ENCODE measurements at regions not wholly inside any gene's neighbourhood (a gene's known extent, or its start where the extent isn't known, plus 50 kb on each side); places are given as distances from the start of the nearest gene placed in this dataset.
"Not testable (repeated sequence)": the region's sequence is repeated elsewhere in the genome, so short reads cannot be mapped to it uniquely, and the experiment has no call there.

DNA sequence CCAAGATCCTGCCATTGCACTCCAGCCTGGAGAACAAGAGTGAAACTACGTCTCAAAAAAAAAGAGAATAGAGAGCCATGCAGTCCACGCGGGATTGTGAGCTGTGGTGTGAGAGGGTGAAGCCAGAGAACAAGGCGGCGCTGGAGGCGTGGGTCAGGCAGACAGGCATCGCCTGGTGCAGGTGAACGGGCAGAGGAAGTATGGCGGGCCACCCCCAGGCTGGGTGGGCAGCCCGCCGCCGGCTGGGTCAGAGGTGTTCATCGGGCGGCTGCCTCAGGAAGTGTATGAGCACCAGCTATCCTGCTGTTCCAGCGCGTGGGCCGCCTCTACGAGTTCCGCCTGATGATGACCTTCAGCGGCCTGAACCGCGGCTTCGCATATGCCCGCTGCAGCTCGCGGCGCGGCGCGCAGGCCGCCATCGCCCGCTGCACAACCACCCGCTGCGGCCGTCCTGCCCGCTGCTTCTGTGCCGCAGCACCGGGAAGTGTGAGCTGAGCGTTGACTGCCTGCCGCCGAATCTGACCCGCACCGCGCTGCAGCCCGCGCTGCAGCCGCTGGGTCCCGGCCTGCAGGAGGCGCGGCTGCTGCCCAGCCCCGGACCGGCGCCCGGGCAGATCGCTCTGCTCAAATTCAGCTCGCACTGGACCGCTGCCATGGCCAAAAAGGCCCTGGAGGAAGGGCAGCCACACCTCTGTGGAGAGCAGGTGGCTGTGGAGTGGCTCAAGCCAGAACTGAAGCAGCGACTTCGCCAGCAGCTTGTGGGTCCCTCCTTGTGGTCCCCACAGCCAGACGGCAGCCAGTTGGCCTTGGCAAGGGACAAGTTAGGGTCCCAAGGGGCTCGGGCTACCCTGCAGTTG, 95.5 kb upstream of the PLEKHM1 start:
- in situ Hi-C loops (cut with MboI; ENCODE audit: low sequenced_read_pairs) = not testable (repeated sequence)

DNA sequence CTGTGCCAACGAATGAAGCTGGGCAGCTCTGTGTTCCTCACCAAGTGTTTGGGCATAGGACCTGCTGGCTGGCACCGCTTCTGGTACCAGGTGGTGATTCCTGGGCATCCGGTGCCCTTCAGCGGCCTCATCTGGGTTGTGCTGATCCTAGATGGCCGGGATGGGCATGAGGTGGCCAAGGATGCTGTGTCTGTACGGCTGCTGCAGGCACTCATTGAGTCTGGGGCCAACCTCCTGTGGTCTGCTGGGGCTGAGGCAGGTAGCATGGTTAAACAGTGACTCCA, 96.1 kb upstream of the PLEKHM1 start:
- in situ Hi-C loops (cut with MboI; ENCODE audit: low sequenced_read_pairs) = not testable (repeated sequence)

DNA sequence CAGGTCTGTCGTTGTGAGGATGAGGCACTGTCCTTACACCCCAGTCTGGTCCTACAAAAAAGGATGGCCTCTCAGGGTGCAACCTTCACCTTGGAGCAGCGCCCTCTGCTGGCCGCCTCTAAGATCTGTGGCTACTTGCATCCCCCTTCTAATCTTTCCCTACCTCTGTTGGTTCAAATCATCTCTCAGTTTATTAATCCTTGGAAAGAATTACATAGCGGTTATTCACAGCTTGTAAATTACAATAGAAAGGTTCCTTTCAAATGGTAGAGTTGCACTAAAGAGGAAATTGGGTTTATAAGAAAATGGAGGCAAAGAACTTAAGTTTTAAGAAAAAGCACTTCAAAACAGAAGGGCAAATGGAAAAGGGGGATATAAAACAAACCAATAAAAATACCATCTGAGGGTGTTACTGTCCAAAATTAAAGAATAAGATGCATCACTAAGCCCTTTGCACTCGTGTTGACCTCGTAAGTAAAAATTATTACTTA, 102.0 kb upstream of the PLEKHM1 start:
- in situ Hi-C loops (cut with MboI; ENCODE audit: low sequenced_read_pairs) = not testable (repeated sequence)

DNA sequence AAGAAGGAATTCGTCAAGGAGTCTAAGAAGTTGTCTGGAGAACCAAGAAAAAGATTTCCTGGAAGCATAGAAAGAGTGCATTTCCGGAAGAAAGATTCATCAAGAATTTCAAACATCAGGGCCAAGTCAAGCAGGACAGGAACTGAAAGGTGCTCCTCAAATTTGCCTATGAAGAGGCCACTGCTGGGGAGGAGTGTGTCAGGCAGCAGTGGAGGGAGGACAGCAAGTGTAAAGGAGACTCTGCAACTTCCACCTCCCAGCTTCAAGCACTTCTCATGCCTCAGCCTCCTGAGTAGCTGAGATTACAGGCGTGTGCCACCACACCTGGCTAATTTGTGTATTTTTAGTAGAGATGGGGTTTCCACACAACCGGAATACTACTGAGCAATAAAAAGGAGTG, 105.8 kb upstream of the PLEKHM1 start:
- in situ Hi-C loops (cut with MboI; ENCODE audit: low sequenced_read_pairs) = not testable (repeated sequence)

DNA sequence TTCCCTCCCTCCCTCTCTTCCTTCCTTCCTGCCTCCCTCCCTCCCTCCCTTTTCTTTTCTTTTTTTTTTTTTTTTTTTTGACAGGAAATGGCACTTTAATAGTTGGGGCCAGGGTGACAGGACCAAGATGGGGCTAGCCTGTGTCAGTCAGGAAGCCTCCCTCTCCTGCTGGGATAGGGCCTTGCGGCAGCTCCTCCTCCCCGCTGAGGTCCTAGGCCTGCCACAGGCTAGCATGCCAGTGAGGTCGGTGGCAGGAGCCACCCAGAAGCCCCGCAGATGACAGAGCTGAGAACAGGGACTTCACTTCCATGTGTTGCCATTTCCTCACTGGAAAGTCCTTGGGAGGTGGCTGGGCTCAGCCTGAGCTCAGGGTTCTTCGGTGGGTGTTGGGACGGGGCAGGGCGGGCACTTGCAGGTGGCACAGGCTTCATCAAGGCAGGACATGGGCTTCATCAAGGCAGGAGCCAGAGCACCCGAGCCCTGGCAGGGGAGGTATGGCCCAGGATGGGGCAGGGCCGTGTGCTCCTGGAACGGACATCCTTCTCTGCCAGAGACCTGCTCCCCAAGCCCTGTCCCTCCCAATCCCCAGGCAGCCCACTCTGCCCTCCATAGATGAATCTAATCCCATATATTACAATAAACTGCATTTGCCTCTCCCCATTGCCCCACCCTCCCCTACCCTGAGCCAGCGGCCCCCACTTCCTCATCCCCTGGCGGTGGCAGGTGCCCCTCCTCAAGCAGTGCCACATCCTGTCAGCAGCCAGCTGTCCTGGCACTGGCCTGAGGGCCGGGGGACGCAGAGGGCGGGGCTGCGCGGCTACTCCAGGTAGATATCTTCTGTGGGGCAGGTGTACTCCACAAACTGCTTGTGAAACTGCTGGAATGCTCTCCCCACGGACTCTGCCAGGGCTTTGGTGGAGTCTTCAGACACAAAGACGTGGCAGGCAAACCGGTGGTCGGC, 109.8 kb upstream of the PLEKHM1 start:
- in situ Hi-C loops (cut with MboI; ENCODE audit: low sequenced_read_pairs) = not testable (repeated sequence)

DNA sequence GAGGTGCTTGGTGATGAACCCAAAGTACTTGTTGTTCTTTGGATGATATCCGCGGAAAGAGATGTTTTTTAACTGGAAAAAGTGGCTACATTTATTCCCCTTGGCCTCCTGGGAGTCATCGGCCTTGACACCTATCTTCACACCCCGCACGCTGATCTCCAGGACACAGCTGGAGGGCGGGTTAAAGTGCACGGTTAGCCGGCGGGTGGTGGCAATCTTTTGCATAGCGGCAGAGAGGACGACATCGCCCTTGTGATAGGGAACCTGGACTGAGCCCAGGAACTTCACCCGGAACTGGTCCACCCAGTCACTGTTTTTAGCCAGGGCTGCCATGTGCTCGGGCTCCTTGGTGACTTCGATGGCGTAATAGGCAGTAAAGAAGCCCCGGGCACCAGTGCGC, 110.5 kb upstream of the PLEKHM1 start:
- in situ Hi-C loops (cut with MboI; ENCODE audit: low sequenced_read_pairs) = not testable (repeated sequence)

DNA sequence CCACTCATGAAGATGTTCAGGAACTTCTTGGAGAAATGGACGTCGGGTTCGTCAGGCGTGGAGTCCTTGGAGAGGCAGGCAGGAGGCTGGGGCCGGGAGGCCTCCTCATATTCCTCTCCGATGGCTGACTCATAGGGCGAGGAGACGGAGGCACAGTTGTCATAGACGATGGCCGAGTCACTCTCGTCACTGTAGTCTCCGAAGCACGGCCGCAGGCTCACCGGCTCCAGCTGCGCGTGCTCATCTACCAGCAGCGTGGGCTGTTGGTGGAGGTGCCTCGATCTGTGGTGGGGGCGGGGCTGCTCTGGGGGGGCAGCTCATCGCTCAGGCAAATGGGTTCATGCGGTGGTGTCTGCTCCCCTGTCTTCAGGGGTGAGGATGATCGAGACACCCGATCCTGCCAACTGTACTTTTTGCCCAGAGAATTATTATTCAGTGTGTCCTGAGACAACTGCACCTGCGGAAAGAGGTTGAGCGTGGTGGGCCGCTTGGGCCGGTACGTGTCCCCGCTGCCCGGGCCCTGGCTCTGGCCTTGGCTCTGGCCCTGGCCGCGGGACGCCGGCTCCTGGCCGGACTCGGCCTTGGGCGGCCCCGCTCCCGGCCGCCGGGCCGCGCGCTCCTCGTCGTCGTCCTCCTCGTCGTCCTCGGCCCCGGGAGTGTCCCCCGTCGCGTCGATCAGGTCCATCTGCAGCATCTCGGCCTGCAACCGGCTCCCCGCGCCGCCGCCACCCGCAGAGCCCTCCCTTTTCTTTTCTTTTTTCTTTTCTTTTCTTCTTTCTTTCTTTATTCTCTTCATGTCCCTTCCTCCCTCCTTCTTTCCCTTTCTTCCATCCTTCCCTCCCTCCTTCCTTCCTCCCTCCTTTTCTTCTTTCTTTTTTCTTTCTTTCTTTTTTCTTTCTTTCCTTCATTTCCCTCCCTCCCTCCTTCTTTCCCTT, 111.4 kb upstream of the PLEKHM1 start:
- in situ Hi-C loops (cut with MboI; ENCODE audit: low sequenced_read_pairs) = not testable (repeated sequence)

DNA sequence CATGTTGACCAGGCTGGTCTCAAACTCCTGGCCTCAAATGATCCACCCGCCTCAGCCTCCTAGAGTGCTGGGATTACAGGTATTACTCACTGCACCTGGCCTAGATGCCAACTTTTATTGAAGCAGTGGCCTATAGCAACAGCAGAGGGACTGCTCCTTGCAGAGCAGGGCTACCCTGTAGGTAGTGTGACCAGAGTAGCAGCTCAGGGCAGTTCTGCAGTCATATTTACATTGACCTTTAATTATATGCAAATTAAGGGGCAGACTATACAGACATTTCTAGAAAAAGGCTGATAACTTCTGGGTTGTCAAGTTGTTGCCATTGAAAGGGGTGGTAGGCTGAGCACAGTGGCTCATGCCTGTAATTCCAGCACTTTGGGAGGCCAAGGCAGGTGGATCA, 115.2 kb upstream of the PLEKHM1 start:
- in situ Hi-C loops (cut with MboI; ENCODE audit: low sequenced_read_pairs) = not testable (repeated sequence)

DNA sequence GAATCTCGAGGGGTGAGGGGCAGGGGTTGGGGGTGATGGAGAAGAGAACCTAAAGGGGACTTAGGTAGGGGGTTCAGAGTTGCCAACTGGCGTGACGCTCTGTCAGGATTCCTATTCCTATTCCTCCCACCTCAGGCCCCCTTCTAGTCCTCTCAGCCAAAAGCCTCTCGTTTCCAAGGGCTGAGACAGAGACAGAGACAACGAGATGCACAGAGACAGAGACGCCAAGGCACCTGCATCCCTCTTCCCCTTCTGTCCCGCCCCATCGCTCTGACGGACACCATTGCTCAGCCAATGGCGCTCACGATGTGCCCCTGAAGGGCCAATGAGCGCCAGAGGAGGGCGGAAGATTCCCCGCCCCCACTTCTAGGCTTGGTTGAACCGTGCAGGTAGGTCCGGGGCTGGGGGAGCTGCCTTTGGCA, 129.5 kb upstream of the PLEKHM1 start:
- in situ Hi-C loops (cut with MboI; ENCODE audit: low sequenced_read_pairs) = not testable (repeated sequence)

DNA sequence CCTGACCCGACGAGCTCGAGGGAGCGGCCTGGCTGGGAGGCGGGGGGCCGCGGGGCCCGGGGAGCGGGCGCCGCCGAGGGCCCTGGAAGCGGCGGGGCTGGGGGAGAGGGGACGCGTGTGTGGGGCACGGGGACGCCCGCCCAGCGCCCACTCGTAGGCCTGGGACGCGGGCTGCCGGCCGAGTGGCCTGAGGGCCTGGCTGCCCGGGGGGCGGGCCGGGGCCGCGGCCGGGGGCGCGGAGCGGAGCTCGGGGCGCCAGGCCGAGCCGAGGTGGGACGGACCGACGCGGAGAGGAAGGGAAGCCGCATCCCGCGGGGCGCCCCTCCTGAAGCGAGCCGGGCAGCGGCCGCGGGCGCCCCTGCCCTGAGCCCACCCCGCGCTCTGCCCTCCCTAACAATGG, 129.9 kb upstream of the PLEKHM1 start:
- in situ Hi-C loops (cut with MboI; ENCODE audit: low sequenced_read_pairs) = not testable (repeated sequence)

DNA sequence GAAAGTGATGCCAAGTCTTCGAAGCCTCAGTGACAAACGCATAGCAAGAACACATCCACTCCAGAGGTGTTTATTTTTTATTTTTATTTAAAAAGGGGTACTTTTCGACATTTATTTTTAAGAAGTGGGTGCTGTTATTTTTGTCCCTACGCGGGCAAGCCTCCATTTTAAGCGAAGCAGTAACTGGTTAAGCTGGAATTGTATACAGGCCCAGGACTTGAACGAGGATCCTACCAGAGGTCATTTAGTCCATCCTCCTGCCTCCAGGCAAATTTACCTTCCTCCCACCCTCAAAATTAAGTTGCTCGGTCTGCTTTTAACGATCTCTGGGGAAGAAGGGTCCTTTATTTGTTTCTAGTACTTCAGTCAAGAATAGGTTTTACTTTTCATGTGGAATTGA, 130.6 kb upstream of the PLEKHM1 start:
- in situ Hi-C loops (cut with MboI; ENCODE audit: low sequenced_read_pairs) = not testable (repeated sequence)

DNA sequence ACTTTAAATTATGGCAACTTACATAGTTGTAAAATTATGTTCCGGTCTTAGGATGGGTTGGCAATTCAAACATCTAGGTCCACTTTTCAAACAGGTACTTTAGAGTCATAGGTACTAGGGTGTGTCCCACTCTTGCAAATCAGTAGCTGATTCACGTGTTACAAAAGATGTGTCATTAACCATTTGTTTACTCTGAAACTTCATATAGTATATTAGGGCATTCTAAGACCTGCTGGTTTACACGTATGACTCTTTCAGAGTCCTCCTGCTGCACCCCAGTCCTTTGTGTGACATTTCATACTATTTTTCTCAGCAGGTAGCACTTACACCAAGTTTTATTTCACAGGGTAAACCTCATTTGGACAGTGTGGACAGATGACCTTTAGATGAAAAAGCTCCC, 131.8 kb upstream of the PLEKHM1 start:
- in situ Hi-C loops (cut with MboI; ENCODE audit: low sequenced_read_pairs) = not testable (repeated sequence)

DNA sequence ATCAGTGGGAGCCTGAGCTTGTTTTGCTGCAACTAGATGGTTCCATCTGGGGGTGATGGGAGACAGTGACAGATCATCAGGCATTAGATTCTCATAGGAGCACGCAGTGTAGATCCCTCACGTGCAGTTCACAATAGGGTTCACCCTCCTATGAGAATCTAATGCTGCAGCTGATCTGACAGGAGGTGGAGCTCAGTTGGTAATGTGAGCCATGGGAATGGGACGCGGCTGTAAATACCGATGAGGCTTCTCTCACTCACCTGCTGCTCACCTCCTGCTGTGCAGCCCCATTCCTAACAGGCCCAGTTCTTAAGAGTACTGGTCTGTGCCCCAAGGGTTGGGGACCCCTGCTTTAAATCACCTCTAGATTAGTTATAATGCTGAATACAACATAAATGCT, 137.5 kb upstream of the PLEKHM1 start:
- in situ Hi-C loops (cut with MboI; ENCODE audit: low sequenced_read_pairs) = no loop called here

DNA sequence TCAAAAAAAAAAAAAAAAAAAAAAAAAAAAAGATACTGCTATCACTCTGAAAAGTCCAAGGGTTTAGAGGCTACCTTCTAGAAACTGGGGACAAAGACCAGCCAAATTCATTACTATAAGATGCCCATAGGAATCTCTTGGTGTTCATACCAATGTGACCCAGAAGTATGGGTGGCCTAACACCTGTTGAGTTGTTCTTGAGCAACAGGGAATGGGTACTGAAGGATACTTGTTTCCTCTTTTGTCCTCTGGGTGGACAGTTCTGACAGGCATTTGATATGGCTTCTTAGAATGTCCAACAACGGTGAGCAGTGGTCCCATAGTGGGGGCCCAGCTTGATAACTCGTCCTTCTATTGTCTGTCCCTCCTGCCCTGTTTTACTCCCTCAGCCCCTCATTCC, 141.4 kb upstream of the PLEKHM1 start:
- in situ Hi-C loops (cut with MboI; ENCODE audit: low sequenced_read_pairs) = no loop called here

DNA sequence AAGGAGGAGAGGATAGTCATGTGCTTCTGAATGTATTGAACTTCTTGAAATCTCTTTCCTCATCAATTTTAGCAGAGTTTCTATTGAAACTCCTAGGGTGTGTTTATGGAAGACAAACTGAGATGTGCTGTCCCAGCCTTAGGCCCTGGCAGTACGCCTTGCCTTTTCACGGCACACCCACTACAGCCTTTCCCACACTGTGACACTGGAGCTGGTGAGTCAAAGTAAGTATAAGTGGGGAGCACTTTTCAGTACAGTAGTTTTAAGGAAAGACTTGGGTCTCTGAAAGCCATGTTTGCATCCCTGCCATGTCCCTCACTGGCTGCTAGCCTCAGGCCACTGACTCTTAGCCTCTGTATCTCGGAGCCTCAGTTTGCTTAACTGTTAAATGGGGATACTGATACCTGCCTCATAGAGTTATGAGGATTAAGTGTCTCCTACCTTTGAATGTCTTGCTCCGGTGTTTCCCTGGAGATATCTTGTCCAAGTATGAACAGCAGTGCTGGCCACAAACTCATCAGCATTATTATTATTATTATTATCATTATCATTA, 144.7 kb upstream of the CRHR1 start:
- in situ Hi-C loops (cut with MboI; ENCODE audit: low sequenced_read_pairs) = no loop called here

DNA sequence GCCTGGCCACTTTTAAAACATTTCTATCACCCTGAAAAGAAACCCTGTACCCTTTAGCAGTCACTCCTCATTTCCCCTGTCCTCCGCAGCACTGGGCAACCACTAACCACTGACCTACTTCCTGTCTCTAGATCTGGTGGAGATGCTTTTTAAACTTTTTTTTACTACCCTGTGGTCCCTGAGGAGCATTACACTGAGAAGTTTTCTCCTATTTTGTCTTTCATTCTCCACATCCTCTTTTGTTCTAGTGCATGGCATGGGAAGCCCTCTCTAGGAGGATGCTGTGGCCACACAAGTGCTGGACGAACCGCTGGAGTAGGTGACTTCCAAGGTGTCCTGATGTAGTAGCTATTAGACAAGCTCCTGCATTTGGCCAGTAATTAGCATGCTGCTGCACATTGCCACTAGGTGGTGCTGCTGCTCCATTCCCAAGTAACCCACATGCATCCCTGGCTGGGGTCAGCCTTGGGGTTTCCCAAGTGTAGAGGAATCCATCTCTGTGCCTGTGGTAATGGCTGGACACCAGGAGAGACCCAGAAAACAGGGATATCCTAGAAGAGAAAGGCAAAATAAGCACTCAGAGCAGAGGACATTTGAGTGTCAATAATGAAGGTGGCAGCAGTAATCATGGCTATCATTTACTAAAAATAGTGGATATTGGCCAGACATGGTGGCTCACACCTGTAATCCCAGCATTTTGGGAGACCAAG, 143.8 kb upstream of the CRHR1 start:
- in situ Hi-C loops (cut with MboI; ENCODE audit: low sequenced_read_pairs) = loop anchor here (5.0 kb wide), 1 partner anchor 192 kb away; no protein-coding TSS in a partner anchor

DNA sequence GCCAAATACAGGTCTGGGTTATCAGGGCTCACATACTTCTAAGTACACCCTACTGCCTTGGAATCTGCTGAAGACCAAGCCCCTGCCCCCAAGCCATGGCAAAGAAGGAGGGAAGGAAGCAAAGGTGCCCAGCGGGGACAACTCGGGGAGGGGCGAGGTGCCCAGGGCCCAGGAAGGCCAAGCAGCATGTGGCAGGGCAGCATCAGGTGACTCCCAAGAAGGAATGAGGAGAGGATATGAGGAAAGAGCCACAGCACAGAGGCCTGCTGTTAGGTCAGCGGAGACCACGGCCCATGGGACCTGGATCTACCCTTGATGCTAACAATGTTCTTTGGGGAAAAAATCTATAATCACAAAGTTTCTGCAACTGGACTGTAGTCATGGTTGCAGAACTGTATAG, 142.6 kb upstream of the CRHR1 start:
- in situ Hi-C loops (cut with MboI; ENCODE audit: low sequenced_read_pairs) = loop anchor here (5.0 kb wide), 1 partner anchor 191 kb away; no protein-coding TSS in a partner anchor

DNA sequence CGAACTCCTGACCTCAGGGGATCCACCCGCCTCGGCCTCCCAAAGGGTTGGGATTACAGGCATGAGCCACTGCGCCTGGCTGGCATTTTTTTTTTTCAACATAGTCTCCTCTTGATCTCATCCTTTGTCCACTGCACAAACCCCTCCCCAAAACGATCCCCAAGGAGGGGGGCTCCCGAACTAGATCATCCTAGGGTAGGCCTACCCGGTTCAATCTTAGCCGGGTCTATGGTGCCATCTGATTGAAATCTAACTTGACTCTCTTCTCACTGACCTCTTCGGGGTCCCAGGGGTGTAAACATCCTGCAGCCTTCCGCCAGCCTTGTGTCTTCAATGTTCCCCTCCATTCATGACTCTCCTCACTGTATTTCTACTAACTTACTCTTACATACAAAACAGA, 140.5 kb upstream of the CRHR1 start:
- in situ Hi-C loops (cut with MboI; ENCODE audit: low sequenced_read_pairs) = loop anchor here (5.0 kb wide), 1 partner anchor 189 kb away; no protein-coding TSS in a partner anchor

DNA sequence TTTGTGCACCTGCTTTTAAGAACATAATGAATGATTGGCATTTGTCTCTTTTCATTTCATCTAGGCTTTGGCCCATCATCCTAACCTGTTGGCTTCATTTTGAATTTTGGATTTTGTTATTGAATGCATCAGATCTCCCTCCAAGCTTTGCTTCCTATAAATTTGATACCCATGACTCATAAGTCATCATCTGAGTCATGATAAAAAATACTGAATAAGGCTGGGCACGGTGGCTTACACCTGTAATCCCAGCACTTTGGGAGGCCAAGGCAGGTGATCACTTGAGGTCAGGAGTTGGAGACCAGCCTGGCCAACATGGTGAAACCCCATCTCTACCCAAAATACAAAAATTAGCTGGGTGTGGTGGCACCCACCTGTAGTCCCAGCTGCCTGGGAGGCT, 139.5 kb upstream of the CRHR1 start:
- in situ Hi-C loops (cut with MboI; ENCODE audit: low sequenced_read_pairs) = loop anchor here (5.0 kb wide), 1 partner anchor 188 kb away; no protein-coding TSS in a partner anchor

DNA sequence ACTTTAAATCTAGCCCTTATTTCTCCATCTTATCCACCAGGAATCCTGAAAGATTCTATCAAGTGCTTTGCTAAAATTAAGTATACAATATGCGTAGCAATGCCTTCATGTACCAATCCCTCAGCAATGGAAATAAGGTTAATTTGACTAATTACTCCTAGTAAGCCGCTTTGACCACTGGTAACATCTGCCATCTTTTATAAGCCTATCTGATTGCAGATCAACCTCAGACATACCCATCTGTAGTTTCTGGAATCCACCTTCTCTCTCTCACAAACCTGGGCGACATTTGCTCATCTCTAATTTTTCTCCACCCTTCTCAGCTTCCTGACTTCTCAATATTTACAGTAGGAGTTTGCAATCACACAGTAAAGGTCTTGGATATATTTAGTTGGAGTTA, 138.8 kb upstream of the CRHR1 start:
- in situ Hi-C loops (cut with MboI; ENCODE audit: low sequenced_read_pairs) = no loop called here

Data from HL-60/S4 (cell line).